ENCODE measurements at regions not wholly inside any gene's neighbourhood (a gene's known extent, or its start where the extent isn't known, plus 50 kb on each side); places are given as distances from the start of the nearest gene placed in this dataset.

GRCh38 chr10:56240471-56240870 lies 120.6 kb downstream of the ZWINT start (continued):
- TF ChIP-seq ZNF425 (CRISPR knock-in tag; conservative IDR thresholded peaks at IDR 0.05) = no peak
- no peak for TF ChIP-seq ZSCAN18 (CRISPR knock-in tag; IDR thresholded peaks at IDR 0.05)
- TF ChIP-seq TEAD4 (CRISPR knock-in tag; IDR thresholded peaks at IDR 0.05) = no peak
- no peak for TF ChIP-seq RORB (CRISPR knock-in tag; IDR thresholded peaks at IDR 0.05)
- no peak for TF ChIP-seq ETV6 (CRISPR knock-in tag; IDR thresholded peaks at IDR 0.05)
- no peak for TF ChIP-seq MYBL2 (CRISPR knock-in tag; IDR thresholded peaks at IDR 0.05)
- TF ChIP-seq JAZF1 (CRISPR knock-in tag; IDR thresholded peaks at IDR 0.05) = no peak

- ATAC-seq = peak; percentile 56
- no peaks in the 10 kb centered on the region for H3K27me3 Mint-ChIP-seq (ENCODE audit: low read depth)
- POLR2A ChIA-PET = no interaction called here
Observed at GRCh38 chr10:56231436-56231835, 129.6 kb downstream of the ZWINT start.

More at GRCh38 chr10:56231436-56231835, 129.6 kb downstream of the ZWINT start:
- CTCF ChIA-PET = no interaction called here
- no peak overlapping the region for H3K4me3 Mint-ChIP-seq
- H3K36me3 Mint-ChIP-seq = no peaks in the 10 kb centered on the region
- H3K9me3 Mint-ChIP-seq = no peaks in the 10 kb centered on the region
- no peak for DNase-seq (ENCODE audit: low spot score)
- TF ChIP-seq AFF4 (CRISPR knock-in tag; IDR thresholded peaks at IDR 0.05; ENCODE audit: borderline replicate concordance) (no peak), MLX (CRISPR knock-in tag; IDR thresholded peaks at IDR 0.05) (no peak), ZNF263 (CRISPR knock-in tag; IDR thresholded peaks at IDR 0.05; ENCODE audit: low read depth) (no peak), JUN (CRISPR knock-in tag; IDR thresholded peaks at IDR 0.05) (no peak), KAT7 (CRISPR knock-in tag; IDR thresholded peaks at IDR 0.05; ENCODE audit: borderline replicate concordance) (no peak), SOX15 (CRISPR knock-in tag; IDR thresholded peaks at IDR 0.05) (no peak), ELF4 (CRISPR knock-in tag; IDR thresholded peaks at IDR 0.05; ENCODE audit: low read depth) (no peak), HMGA2 (CRISPR knock-in tag; IDR thresholded peaks at IDR 0.05) (no peak), ZNF219 (CRISPR knock-in tag; IDR thresholded peaks at IDR 0.05; ENCODE audit: borderline replicate concordance) (no peak), ARID4B (CRISPR knock-in tag; IDR thresholded peaks at IDR 0.05; ENCODE audit: borderline replicate concordance) (no peak), RELA (CRISPR knock-in tag; IDR thresholded peaks at IDR 0.05; ENCODE audit: borderline replicate concordance) (no peak), MYBL2 (CRISPR knock-in tag; IDR thresholded peaks at IDR 0.05) (no peak), CREM (CRISPR knock-in tag; IDR thresholded peaks at IDR 0.05) (no peak)
- no peak overlapping the region for H3K27ac Mint-ChIP-seq
- no peaks in the 10 kb centered on the region for H3K4me1 Mint-ChIP-seq

Measured in WTC11 (cell line).